ENCODE measurements at regions not wholly inside any gene's neighbourhood (a gene's known extent, or its start where the extent isn't known, plus 50 kb on each side); places are given as distances from the start of the nearest gene placed in this dataset.

GRCh38 chr4:57219431-57219830, 109.2 kb upstream of the IGFBP7 start:
- TF ChIP-seq, protein P1, sequence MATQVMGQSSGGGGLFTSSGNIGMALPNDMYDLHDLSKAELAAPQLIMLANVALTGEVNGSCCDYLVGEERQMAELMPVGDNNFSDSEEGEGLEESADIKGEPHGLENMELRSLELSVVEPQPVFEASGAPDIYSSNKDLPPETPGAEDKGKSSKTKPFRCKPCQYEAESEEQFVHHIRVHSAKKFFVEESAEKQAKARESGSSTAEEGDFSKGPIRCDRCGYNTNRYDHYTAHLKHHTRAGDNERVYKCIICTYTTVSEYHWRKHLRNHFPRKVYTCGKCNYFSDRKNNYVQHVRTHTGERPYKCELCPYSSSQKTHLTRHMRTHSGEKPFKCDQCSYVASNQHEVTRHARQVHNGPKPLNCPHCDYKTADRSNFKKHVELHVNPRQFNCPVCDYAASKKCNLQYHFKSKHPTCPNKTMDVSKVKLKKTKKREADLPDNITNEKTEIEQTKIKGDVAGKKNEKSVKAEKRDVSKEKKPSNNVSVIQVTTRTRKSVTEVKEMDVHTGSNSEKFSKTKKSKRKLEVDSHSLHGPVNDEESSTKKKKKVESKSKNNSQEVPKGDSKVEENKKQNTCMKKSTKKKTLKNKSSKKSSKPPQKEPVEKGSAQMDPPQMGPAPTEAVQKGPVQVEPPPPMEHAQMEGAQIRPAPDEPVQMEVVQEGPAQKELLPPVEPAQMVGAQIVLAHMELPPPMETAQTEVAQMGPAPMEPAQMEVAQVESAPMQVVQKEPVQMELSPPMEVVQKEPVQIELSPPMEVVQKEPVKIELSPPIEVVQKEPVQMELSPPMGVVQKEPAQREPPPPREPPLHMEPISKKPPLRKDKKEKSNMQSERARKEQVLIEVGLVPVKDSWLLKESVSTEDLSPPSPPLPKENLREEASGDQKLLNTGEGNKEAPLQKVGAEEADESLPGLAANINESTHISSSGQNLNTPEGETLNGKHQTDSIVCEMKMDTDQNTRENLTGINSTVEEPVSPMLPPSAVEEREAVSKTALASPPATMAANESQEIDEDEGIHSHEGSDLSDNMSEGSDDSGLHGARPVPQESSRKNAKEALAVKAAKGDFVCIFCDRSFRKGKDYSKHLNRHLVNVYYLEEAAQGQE (IDR thresholded peaks at IDR 0.05; ENCODE audit: borderline replicate concordance) = no peak
- TF ChIP-seq TAF1 (IDR thresholded peaks at IDR 0.05; ENCODE audit: low read depth) = no peak
- TF ChIP-seq, protein P2, sequence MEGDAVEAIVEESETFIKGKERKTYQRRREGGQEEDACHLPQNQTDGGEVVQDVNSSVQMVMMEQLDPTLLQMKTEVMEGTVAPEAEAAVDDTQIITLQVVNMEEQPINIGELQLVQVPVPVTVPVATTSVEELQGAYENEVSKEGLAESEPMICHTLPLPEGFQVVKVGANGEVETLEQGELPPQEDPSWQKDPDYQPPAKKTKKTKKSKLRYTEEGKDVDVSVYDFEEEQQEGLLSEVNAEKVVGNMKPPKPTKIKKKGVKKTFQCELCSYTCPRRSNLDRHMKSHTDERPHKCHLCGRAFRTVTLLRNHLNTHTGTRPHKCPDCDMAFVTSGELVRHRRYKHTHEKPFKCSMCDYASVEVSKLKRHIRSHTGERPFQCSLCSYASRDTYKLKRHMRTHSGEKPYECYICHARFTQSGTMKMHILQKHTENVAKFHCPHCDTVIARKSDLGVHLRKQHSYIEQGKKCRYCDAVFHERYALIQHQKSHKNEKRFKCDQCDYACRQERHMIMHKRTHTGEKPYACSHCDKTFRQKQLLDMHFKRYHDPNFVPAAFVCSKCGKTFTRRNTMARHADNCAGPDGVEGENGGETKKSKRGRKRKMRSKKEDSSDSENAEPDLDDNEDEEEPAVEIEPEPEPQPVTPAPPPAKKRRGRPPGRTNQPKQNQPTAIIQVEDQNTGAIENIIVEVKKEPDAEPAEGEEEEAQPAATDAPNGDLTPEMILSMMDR (IDR thresholded peaks at IDR 0.05; ENCODE audit: poor library complexity, severe bottlenecking) = no peak
- TF ChIP-seq EP300 (conservative IDR thresholded peaks at IDR 0.05; ENCODE audit: poor library complexity, severe bottlenecking) = no peak
- no peak for TF ChIP-seq POLR2AphosphoS5 (IDR thresholded peaks at IDR 0.05)
- TF ChIP-seq RAD21 (conservative IDR thresholded peaks at IDR 0.05) = no peak
- no peak for TF ChIP-seq SMC3 (conservative IDR thresholded peaks at IDR 0.05; ENCODE audit: poor library complexity)
